H1 (cell line): ENCODE measurements at regions not wholly inside any gene's neighbourhood (a gene's known extent, or its start where the extent isn't known, plus 50 kb on each side); places are given as distances from the start of the nearest gene placed in this dataset.

Source experiments
- CTCF ChIA-PET: fragments of 300-600 bp; sonication (Branson Sonifier 250); formaldehyde crosslinking; loops from one replicate; lab custom pipeline; 2021; ENCODE audit not compliant: partially characterized antibody; lab: Charles Lee
- POLR2A ChIA-PET: fragments of 300-600 bp; sonication (Branson Sonifier 250); formaldehyde crosslinking; loops from one replicate; lab custom pipeline; 2021; ENCODE audit warnings: inconsistent platforms; ENCODE audit not compliant: partially characterized antibody; lab: Charles Lee
- DNase-seq, 2 experiments: peaks; one replicate each; pipeline versions ENCODE4 v3.0.0 to v3.0.0-alpha.2; 2010 to 2022; ENCODE audit warnings: low spot score in 2 of 2, low read depth in 1 of 2, mixed read lengths in 1 of 2
- FAIRE-seq: peaks from 2 replicates; lab custom pipeline; 2011; peaks lifted over from hg19 to GRCh38; lab: Jason Lieb, UNC
- H2AFZ ChIP-seq: 2 replicates; pipeline ENCODE4 v1.8.1; 2012; ENCODE audit warnings: low read length, inconsistent platforms
- H2AK5ac ChIP-seq: 2 replicates; pipeline ENCODE4 v1.6.1; 2013; ENCODE audit warnings: low read depth, low read length
- H2BK120ac ChIP-seq: replicated peaks from 2 replicates; pipeline ENCODE3; 2013; ENCODE audit warnings: low read depth, low read length, inconsistent platforms
- H2BK12ac ChIP-seq: 2 replicates; pipeline ENCODE4 v1.6.1; 2013; ENCODE audit warnings: low read depth, low read length
- H2BK15ac ChIP-seq: 2 replicates; pipeline ENCODE4 v1.6.1; 2013; ENCODE audit warnings: low read length
- H2BK20ac ChIP-seq: 2 replicates; pipeline ENCODE4 v1.6.1; 2013; ENCODE audit warnings: low read length
- H2BK5ac ChIP-seq: 2 replicates; pipeline ENCODE4 v1.6.1; 2013; ENCODE audit warnings: low read depth, low read length
- H3K14ac ChIP-seq: 2 replicates; pipeline ENCODE4 v1.6.1; 2013; ENCODE audit warnings: inconsistent platforms; ENCODE audit not compliant: insufficient read length
- H3K18ac ChIP-seq: 2 replicates; pipeline ENCODE4 v1.6.1; 2013; ENCODE audit warnings: low read length; ENCODE audit errors: extremely low read depth
- H3K23ac ChIP-seq: 2 replicates; pipeline ENCODE4 v1.6.1; 2013; ENCODE audit warnings: inconsistent platforms; ENCODE audit not compliant: insufficient read length
- H3K23me2 ChIP-seq: 2 replicates; pipeline ENCODE4 v1.6.1; 2013; ENCODE audit warnings: low read depth, low read length
- H3K27ac ChIP-seq: 2 replicates; pipeline ENCODE4 v1.6.1; 2011; ENCODE audit warnings: low read depth, low read length, inconsistent platforms
- H3K27me3 ChIP-seq, 4 experiments: replicated peaks in 1 of 4; 1 replicate in 1 of 4; 2 replicates in 3 of 4; pipeline versions ENCODE4 v1.6.1 to v1.8.1; 2011 to 2013; ENCODE audit warnings: low read length in 3 of 4, mild to moderate bottlenecking in 3 of 4, inconsistent platforms in 2 of 4, mixed read lengths in 2 of 4, moderate library complexity in 1 of 4; ENCODE audit not compliant: control insufficient read depth in 3 of 4, insufficient read depth in 3 of 4; ENCODE audit errors: extremely low read depth in 1 of 4
- H3K36me3 ChIP-seq, 4 experiments: 2 replicates each; pipeline versions ENCODE4 v1.6.1 to v1.8.1; 2011 to 2013; ENCODE audit warnings: mild to moderate bottlenecking in 4 of 4, low read length in 3 of 4, moderate library complexity in 2 of 4, control low read depth in 1 of 4, inconsistent platforms in 1 of 4; ENCODE audit not compliant: insufficient read depth in 4 of 4, control insufficient read depth in 2 of 4
- H3K4ac ChIP-seq: replicated peaks from 2 replicates; pipeline ENCODE3; 2013; ENCODE audit warnings: low read length, low read depth, mixed read lengths, inconsistent platforms; ENCODE audit not compliant: insufficient read length
- H3K4me1 ChIP-seq, 4 experiments: replicated peaks in 1 of 4; 1 replicate in 1 of 4; 2 replicates in 3 of 4; pipeline versions ENCODE4 v1.6.1 to v1.8.1; 2011 to 2013; ENCODE audit warnings: low read length in 3 of 4, inconsistent platforms in 2 of 4, mixed read lengths in 1 of 4; ENCODE audit not compliant: insufficient read depth in 4 of 4, control insufficient read depth in 3 of 4
- H3K4me2 ChIP-seq, 2 experiments: 2 replicates each; pipeline versions ENCODE4 v1.6.1 to v1.8.1; 2011 to 2013; ENCODE audit warnings: low read depth in 2 of 2, low read length in 2 of 2, control low read depth in 1 of 2, inconsistent platforms in 1 of 2, mild to moderate bottlenecking in 1 of 2; ENCODE audit not compliant: insufficient read depth in 1 of 2
- H3K4me3 ChIP-seq, 4 experiments: fragments of 200-600, 300-600 bp in 1 of 4; sonication (generic), shearing (Covaris generic), sonication (Bioruptor Twin) in 1 of 4; 2 replicates each; pipeline versions ENCODE4 v1.5.1 to v1.8.1; 2011 to 2016; ENCODE audit warnings: low read length in 4 of 4, low read depth in 3 of 4, control low read depth in 2 of 4, inconsistent platforms in 2 of 4, mild to moderate bottlenecking in 2 of 4, mixed read lengths in 1 of 4, moderate library complexity in 1 of 4; ENCODE audit not compliant: insufficient read depth in 2 of 4; ENCODE audit errors: extremely low read depth in 1 of 4
- H3K56ac ChIP-seq: replicated peaks from 2 replicates; pipeline ENCODE3; 2013; ENCODE audit warnings: low read depth, mild to moderate bottlenecking, mixed read lengths, low read length, inconsistent platforms; ENCODE audit not compliant: insufficient read length
- H3K79me1 ChIP-seq: 2 replicates; pipeline ENCODE4 v1.6.1; 2013; ENCODE audit warnings: low read depth, low read length, control low read depth
- H3K79me2 ChIP-seq, 2 experiments: 2 replicates each; pipeline versions ENCODE4 v1.6.1 to v1.8.1; 2012 to 2013; ENCODE audit warnings: low read length in 2 of 2, mild to moderate bottlenecking in 2 of 2, inconsistent platforms in 1 of 2; ENCODE audit not compliant: insufficient read depth in 2 of 2, control insufficient read depth in 1 of 2
- H3K9ac ChIP-seq, 4 experiments: replicated peaks in 1 of 4; 1 replicate in 1 of 4; 2 replicates in 3 of 4; pipeline versions ENCODE4 v1.6.1 to v1.8.1; 2011 to 2013; ENCODE audit warnings: low read depth in 3 of 4, low read length in 3 of 4, control low read depth in 2 of 4, mild to moderate bottlenecking in 2 of 4, moderate library complexity in 2 of 4, inconsistent platforms in 1 of 4; ENCODE audit errors: extremely low read depth in 1 of 4
- H3K9me3 ChIP-seq, 2 experiments: 2 replicates each; pipeline versions ENCODE4 v1.6.1 to v1.8.1; 2012 to 2013; ENCODE audit warnings: mild to moderate bottlenecking in 2 of 2, moderate library complexity in 2 of 2, control low read depth in 1 of 2, inconsistent platforms in 1 of 2, low read depth in 1 of 2, low read length in 1 of 2, mixed read lengths in 1 of 2; ENCODE audit not compliant: insufficient read depth in 2 of 2
- H4K20me1 ChIP-seq, 2 experiments: replicated peaks in 1 of 2; 2 replicates each; pipeline versions ENCODE3 to v1.8.1; 2011 to 2013; ENCODE audit warnings: inconsistent platforms in 2 of 2, low read length in 2 of 2, mild to moderate bottlenecking in 1 of 2; ENCODE audit not compliant: insufficient read depth in 2 of 2, control insufficient read depth in 1 of 2
- H4K5ac ChIP-seq: 2 replicates; pipeline ENCODE4 v1.6.1; 2013; ENCODE audit warnings: low read length, low read depth, mixed read lengths, inconsistent platforms; ENCODE audit not compliant: insufficient read length
- H4K8ac ChIP-seq: 2 replicates; pipeline ENCODE4 v1.8.0; 2013; ENCODE audit warnings: mild to moderate bottlenecking, moderate library complexity, low read length, inconsistent platforms; ENCODE audit not compliant: insufficient read depth; ENCODE audit errors: extremely low read depth
- H4K91ac ChIP-seq: replicated peaks from 2 replicates; pipeline ENCODE3; 2013; ENCODE audit warnings: low read length, mixed read lengths, inconsistent platforms; ENCODE audit not compliant: insufficient read length
- CTBP2 ChIP-seq: IDR thresholded peaks from 2 replicates; pipeline ENCODE4 v1.7.0; 2011; ENCODE audit warnings: borderline replicate concordance, mild to moderate bottlenecking, moderate library complexity, mixed read lengths, low read length; ENCODE audit not compliant: insufficient read depth, insufficient read length
- POLR2AphosphoS5 ChIP-seq: IDR thresholded peaks from 2 replicates; pipeline ENCODE4 v1.6.1; 2011; ENCODE audit warnings: low read depth, low read length
- POU5F1 ChIP-seq: IDR thresholded peaks from 2 replicates; pipeline ENCODE4 v1.6.1; 2011; ENCODE audit warnings: low read depth, mild to moderate bottlenecking, low read length, moderate library complexity
- RAD21 ChIP-seq, 2 experiments: IDR thresholded peaks in 1 of 2; conservative IDR thresholded peaks in 1 of 2; 2 replicates each; pipeline ENCODE4 v1.6.1; 2011; ENCODE audit warnings: low read depth in 2 of 2, low read length in 2 of 2, improper control_type of control experiment in 1 of 2, inconsistent platforms in 1 of 2, mild to moderate bottlenecking in 1 of 2, moderate library complexity in 1 of 2
- RBBP5 ChIP-seq: IDR thresholded peaks from 2 replicates; pipeline ENCODE4 v1.7.1; 2012; ENCODE audit warnings: low read depth, mild to moderate bottlenecking, inconsistent platforms, low read length, moderate library complexity, borderline replicate concordance
- RFX5 ChIP-seq: IDR thresholded peaks from 2 replicates; pipeline ENCODE4 v1.6.1; 2011; ENCODE audit warnings: low read depth, low read length, improper control_type of control experiment, borderline replicate concordance
- TCF12 ChIP-seq: IDR thresholded peaks from 2 replicates; pipeline ENCODE4 v1.6.1; 2011; ENCODE audit warnings: low read depth, mild to moderate bottlenecking, low read length
- WGBS, 2 experiments: shearing (Covaris generic) in 1 of 2; methylation state at CpG; one replicate each; pipeline versions ENCODE4 v1.1.6 to v1.1.7; 2013 to 2015; ENCODE audit warnings: low lambda C conversion rate in 2 of 2, mixed read lengths in 2 of 2, inconsistent platforms in 1 of 2, low coverage in 1 of 2, missing lambda C conversion rate in 1 of 2; ENCODE audit not compliant: insufficient replicate concordance in 2 of 2, insufficient coverage in 1 of 2, insufficient read length in 1 of 2; ENCODE audit errors: extremely low coverage in 1 of 2, missing lambda C conversion rate in 1 of 2; 5-methylcytosine and 5-hydroxymethylcytosine counted together

GRCh38 chr4:181470306-181470705 lies 772.9 kb upstream of the TENM3 start:
- Histone ChIP-seq H3K56ac (no peak overlapping the region), H2BK5ac (no peak overlapping the region), H3K27ac (no peak overlapping the region), H3K36me3 (no peaks in the 10 kb centered on the region), H3K14ac (no peak overlapping the region), H3K9ac (no peak overlapping the region), H3K18ac (no peak overlapping the region), H2BK15ac (no peak overlapping the region), H3K4me2 (no peak overlapping the region), H3K4me3 (no peak overlapping the region), H4K5ac (no peak overlapping the region), H2AK5ac (no peak overlapping the region), H2BK120ac (no peak overlapping the region), H3K9me3 (no peaks in the 10 kb centered on the region), H3K79me1 (no peaks in the 10 kb centered on the region), H3K4me1 (no peaks in the 10 kb centered on the region), H2BK12ac (no peak overlapping the region), H2BK20ac (no peak overlapping the region), H3K23ac (no peak overlapping the region), H3K27me3 (no peaks in the 10 kb centered on the region), H4K91ac (no peak overlapping the region), H3K23me2 (no peaks in the 10 kb centered on the region), H3K79me2 (no peaks in the 10 kb centered on the region), H4K20me1 (no peaks in the 10 kb centered on the region), H2AFZ (no peak overlapping the region), H4K8ac (no peak overlapping the region), H3K4ac (no peak overlapping the region)
- ChIA-PET POLR2A (no interaction called here), CTCF (no interaction called here)
- FAIRE-seq, result no peak
- DNase-seq, result no peak
- 69% methylated on average over 5 of the region's 5 CpGs; no CpG with 5 or more reads in 1 of the 2 experiments for WGBS, 2 experiments
- TF ChIP-seq RBBP5, result no peak
- no peak for TF ChIP-seq TCF12
- TF ChIP-seq POLR2AphosphoS5, result no peak
- TF ChIP-seq POU5F1, result no peak
- TF ChIP-seq CTBP2, result no peak
- TF ChIP-seq RAD21 (IDR thresholded peaks at IDR 0.05 in 1 of 2, conservative IDR thresholded peaks at IDR 0.05 in 1 of 2; ENCODE audit: low read depth in 2 of 2, low read length in 2 of 2), result no peak
- no peak for TF ChIP-seq RFX5
